Lower leg skin (tissue), 4 donors: ENCODE measurements at regions not wholly inside any gene's neighbourhood (a gene's known extent, or its start where the extent isn't known, plus 50 kb on each side); places are given as distances from the start of the nearest gene placed in this dataset.

Experiments
- DNase-seq, 2 donors: peaks; one replicate each; pipeline ENCODE4 v3.0.0-alpha.2; 2019; ENCODE audit warnings: low spot score in 2 of 2
- H3K4me3 ChIP-seq: fragments of 200-600 bp; sonication (generic); 2 replicates; pipeline ENCODE4 v1.5.1; 2017; ENCODE audit warnings: mild to moderate bottlenecking, low read depth; ENCODE audit not compliant: poor library complexity, severe bottlenecking
- CTCF ChIP-seq, 3 donors: fragments of 450-650 bp; IDR thresholded peaks; one replicate each; pipeline ENCODE4 v1.5.1; 2016; ENCODE audit warnings: antibody characterized with exemption in 3 of 3, mild to moderate bottlenecking in 3 of 3, moderate library complexity in 2 of 3
- POLR2A ChIP-seq, 2 donors: fragments of 450-650 bp; IDR thresholded peaks; one replicate each; pipeline ENCODE4 v1.6.1; 2016 to 2017; ENCODE audit warnings: antibody characterized with exemption in 2 of 2, mild to moderate bottlenecking in 1 of 2, moderate library complexity in 1 of 2
- WGBS, 2 donors: methylation state at CpG; one replicate each; pipeline ENCODE4 v1.1.5; 2018; 5-methylcytosine and 5-hydroxymethylcytosine counted together
- intact Hi-C: fragments of 100-400 bp; cut with DNase I; formaldehyde crosslinking; loops from one replicate; pipeline ENCODE4 v1.15.0; 2023; ENCODE audit warnings: low total_unique reads

- no peak overlapping the region for H3K4me3 ChIP-seq
- WGBS, 2 donors: 73 to 76% methylated on average over 3 of the region's 3 CpGs
- no peak for DNase-seq
- TF ChIP-seq CTCF (IDR thresholded peaks at IDR 0.05): no peak
- no peak for TF ChIP-seq POLR2A (IDR thresholded peaks at IDR 0.05)
- intact Hi-C loops: no loop called here
These were observed 108.3 kb upstream of the KIRREL3 start for GRCh38 chr11:127108838-127109237.

GRCh38 chr11:127106938-127107337 lies 106.4 kb upstream of the KIRREL3 start:
- H3K4me3 ChIP-seq: no peak overlapping the region
- no peak for TF ChIP-seq CTCF (IDR thresholded peaks at IDR 0.05)
- no peak for TF ChIP-seq POLR2A (IDR thresholded peaks at IDR 0.05)
- 62% methylated on average over 2 of the region's 2 CpGs for WGBS, 2 donors
- no peak for DNase-seq
- intact Hi-C loops: no loop called here

GRCh38 chr11:127105593-127106541 lies 105.3 kb upstream of the KIRREL3 start:
- intact Hi-C loops: no loop called here
- WGBS, 2 donors: 37% methylated on average over 15 of the region's 15 CpGs
- no peak for DNase-seq
- TF ChIP-seq POLR2A (IDR thresholded peaks at IDR 0.05) (no peak), CTCF (IDR thresholded peaks at IDR 0.05) (no peak)
- H3K4me3 ChIP-seq: no peak overlapping the region

GRCh38 chr11:127103586-127104388 lies 103.2 kb upstream of the KIRREL3 start:
- no peak for DNase-seq
- TF ChIP-seq POLR2A (IDR thresholded peaks at IDR 0.05) (no peak), CTCF (IDR thresholded peaks at IDR 0.05) (no peak)
- WGBS, 2 donors: 79 to 88% methylated on average over 9 of the region's 9 CpGs
- intact Hi-C loops: no loop called here
- no peak overlapping the region for H3K4me3 ChIP-seq

- intact Hi-C loops: no loop called here
- WGBS, 2 donors: 11 to 56% methylated on average over 1 of the region's 1 CpG
- no peak overlapping the region for H3K4me3 ChIP-seq
- TF ChIP-seq POLR2A (IDR thresholded peaks at IDR 0.05) (no peak), CTCF (IDR thresholded peaks at IDR 0.05) (no peak)
- no peak for DNase-seq
These were observed 98.1 kb upstream of the KIRREL3 start for GRCh38 chr11:127098684-127099083.
